Osteoblast (primary cell): ENCODE measurements at regions not wholly inside any gene's neighbourhood (a gene's known extent, or its start where the extent isn't known, plus 50 kb on each side); places are given as distances from the start of the nearest gene placed in this dataset.

Source experiments
- DNase-seq: peaks from one replicate; pipeline ENCODE4 v3.0.0; 2011; ENCODE audit warnings: low spot score, mixed read lengths; ENCODE audit not compliant: insufficient read length; ENCODE audit errors: missing footprints
- H2AFZ ChIP-seq: 2 replicates; pipeline ENCODE4 v1.6.0; 2011; ENCODE audit warnings: mild to moderate bottlenecking, low read length
- H3K27ac ChIP-seq: 2 replicates; pipeline ENCODE4 v1.5.1; 2011; ENCODE audit warnings: mild to moderate bottlenecking, low read depth, low read length, moderate library complexity
- H3K27me3 ChIP-seq: 2 replicates; pipeline ENCODE4 v1.6.0; 2012; ENCODE audit warnings: mild to moderate bottlenecking, control low read depth, inconsistent platforms, low read length, moderate library complexity; ENCODE audit not compliant: insufficient read depth
- H3K36me3 ChIP-seq: 2 replicates; pipeline ENCODE4 v1.5.1; 2011; ENCODE audit warnings: mild to moderate bottlenecking, low read length, control low read depth, moderate library complexity; ENCODE audit not compliant: insufficient read depth
- H3K4me1 ChIP-seq: 2 replicates; pipeline ENCODE4 v1.5.1; 2011; ENCODE audit warnings: mild to moderate bottlenecking, low read length, control low read depth, moderate library complexity; ENCODE audit not compliant: insufficient read depth
- H3K4me2 ChIP-seq: 2 replicates; pipeline ENCODE4 v1.6.0; 2011; ENCODE audit warnings: mild to moderate bottlenecking, low read length; ENCODE audit not compliant: insufficient read depth
- H3K4me3 ChIP-seq: fragments of 200-600 bp; sonication (generic); 3 replicates; pipeline ENCODE4 v1.5.1; 2012; ENCODE audit warnings: mild to moderate bottlenecking, low read length, inconsistent platforms; ENCODE audit not compliant: insufficient read depth
- H3K79me2 ChIP-seq: 2 replicates; pipeline ENCODE4 v1.6.0; 2012; ENCODE audit warnings: mild to moderate bottlenecking, low read length, control low read depth, inconsistent platforms; ENCODE audit not compliant: insufficient read depth
- H3K9me3 ChIP-seq: 2 replicates; pipeline ENCODE4 v1.5.1; 2011; ENCODE audit warnings: low read depth, low read length, control low read depth
- H4K20me1 ChIP-seq: 2 replicates; pipeline ENCODE4 v1.6.0; 2012; ENCODE audit warnings: mild to moderate bottlenecking, low read length, control low read depth; ENCODE audit not compliant: insufficient read depth
- TF ChIP-seq, protein P1 (sequence below): IDR thresholded peaks from 2 replicates; pipeline ENCODE4 v1.5.1; 2011; ENCODE audit warnings: mild to moderate bottlenecking, low read depth, low read length, moderate library complexity; ENCODE audit errors: extremely low read depth

DNA sequence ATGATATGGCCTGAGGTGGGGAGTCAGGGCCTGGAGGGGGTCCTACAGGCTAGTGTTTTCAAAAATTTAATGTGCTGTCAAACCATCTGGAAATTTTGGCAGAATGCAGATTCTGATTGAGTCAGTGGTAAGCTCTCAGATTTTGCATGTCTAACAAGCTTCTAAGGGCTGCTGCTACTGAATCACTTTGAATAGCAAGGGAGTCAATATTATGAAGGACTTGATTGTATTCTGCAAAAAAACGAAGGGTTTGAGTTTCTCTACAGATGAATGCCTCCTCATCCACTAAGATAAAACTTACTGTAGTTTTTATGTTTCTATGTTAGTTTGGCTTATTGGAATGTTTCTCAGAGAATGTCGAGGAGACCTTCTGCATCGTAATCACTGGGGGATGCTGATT lies 179.5 kb downstream of the TMEM38B start:
- Histone ChIP-seq H2AFZ (no peak overlapping the region), H3K27me3 (no peaks in the 10 kb centered on the region), H3K4me2 (no peak overlapping the region), H3K4me1 (no peaks in the 10 kb centered on the region), H3K9me3 (no peaks in the 10 kb centered on the region), H3K27ac (no peak overlapping the region), H3K36me3 (no peaks in the 10 kb centered on the region), H3K79me2 (no peaks in the 10 kb centered on the region), H3K4me3 (no peak overlapping the region), H4K20me1 (no peaks in the 10 kb centered on the region)
- TF ChIP-seq, protein P1, sequence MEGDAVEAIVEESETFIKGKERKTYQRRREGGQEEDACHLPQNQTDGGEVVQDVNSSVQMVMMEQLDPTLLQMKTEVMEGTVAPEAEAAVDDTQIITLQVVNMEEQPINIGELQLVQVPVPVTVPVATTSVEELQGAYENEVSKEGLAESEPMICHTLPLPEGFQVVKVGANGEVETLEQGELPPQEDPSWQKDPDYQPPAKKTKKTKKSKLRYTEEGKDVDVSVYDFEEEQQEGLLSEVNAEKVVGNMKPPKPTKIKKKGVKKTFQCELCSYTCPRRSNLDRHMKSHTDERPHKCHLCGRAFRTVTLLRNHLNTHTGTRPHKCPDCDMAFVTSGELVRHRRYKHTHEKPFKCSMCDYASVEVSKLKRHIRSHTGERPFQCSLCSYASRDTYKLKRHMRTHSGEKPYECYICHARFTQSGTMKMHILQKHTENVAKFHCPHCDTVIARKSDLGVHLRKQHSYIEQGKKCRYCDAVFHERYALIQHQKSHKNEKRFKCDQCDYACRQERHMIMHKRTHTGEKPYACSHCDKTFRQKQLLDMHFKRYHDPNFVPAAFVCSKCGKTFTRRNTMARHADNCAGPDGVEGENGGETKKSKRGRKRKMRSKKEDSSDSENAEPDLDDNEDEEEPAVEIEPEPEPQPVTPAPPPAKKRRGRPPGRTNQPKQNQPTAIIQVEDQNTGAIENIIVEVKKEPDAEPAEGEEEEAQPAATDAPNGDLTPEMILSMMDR = no peak
- no peak for DNase-seq

DNA sequence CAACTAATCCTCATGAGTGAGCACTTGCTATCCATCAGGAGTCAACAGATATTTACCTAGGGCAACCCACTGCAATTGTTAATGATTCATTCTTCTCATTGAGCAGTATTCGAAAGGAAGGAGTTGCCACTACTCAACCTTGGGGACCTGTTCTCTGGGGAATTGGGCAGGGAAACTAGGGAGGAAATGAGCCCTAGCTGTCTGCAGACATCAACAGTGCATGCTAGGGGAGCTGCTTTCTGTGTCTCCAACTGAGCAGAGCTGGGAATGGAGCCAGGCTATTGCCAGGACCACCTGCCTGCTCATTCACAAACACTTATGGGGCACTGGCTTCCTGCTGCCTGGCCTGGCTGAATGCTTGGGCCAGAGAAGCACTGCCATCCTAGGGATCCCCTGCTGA lies 183.4 kb downstream of the TMEM38B start:
- Histone ChIP-seq H3K4me3 (no peak overlapping the region), H4K20me1 (no peaks in the 10 kb centered on the region), H3K27ac (no peak overlapping the region), H3K36me3 (no peaks in the 10 kb centered on the region), H3K4me1 (no peaks in the 10 kb centered on the region), H3K4me2 (no peak overlapping the region), H2AFZ (no peak overlapping the region), H3K9me3 (no peaks in the 10 kb centered on the region), H3K79me2 (no peaks in the 10 kb centered on the region), H3K27me3 (no peaks in the 10 kb centered on the region)
- DNase-seq = no peak
- TF ChIP-seq, protein P1 = no peak

DNA sequence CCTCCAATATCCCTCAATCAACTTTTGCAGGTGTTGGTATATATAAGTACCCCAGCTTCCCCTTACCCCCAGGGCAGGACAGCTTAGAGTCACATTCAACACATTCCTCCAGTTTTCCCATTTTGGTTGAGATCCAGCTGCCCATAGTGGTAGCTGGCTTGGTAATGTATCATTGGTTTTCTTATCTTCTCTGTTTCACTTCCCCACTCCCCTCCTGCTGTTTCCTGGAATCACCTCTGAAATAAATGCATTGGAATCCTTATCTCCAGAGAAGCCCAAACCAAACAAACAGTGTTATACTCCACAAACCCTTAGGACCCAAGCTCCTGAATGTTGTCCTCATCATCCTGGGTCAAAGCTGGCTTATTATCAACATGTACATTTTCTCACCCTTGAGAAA lies 184.8 kb downstream of the TMEM38B start:
- no peaks in the 10 kb centered on the region for H3K4me1 ChIP-seq
- no peak overlapping the region for H2AFZ ChIP-seq
- H4K20me1 ChIP-seq = no peaks in the 10 kb centered on the region
- no peaks in the 10 kb centered on the region for H3K79me2 ChIP-seq
- TF ChIP-seq, protein P1 = no peak
- no peak for DNase-seq
- H3K27ac ChIP-seq = no peak overlapping the region
- no peaks in the 10 kb centered on the region for H3K9me3 ChIP-seq
- H3K36me3 ChIP-seq = no peaks in the 10 kb centered on the region
- H3K4me2 ChIP-seq = no peak overlapping the region
- no peak overlapping the region for H3K4me3 ChIP-seq
- H3K27me3 ChIP-seq = no peaks in the 10 kb centered on the region

DNA sequence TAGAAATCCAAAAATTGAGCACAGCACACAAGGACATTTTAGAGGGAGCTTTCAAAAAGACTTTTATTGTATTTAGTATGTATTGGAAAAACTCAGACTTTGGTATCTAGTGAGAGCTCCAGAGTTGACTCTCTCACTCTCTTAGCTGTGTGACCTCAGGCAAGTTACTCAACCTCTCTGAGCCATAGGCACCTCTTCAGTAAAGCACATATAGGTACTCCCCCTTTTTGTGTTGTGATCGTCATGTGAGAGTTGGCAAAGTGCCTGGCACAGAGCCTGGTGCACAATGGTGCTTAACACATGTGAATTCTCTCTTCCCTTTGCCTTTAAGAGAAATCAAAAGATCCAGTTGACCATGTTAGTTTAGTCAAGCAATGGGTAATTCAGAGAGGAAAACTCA lies 186.2 kb downstream of the TMEM38B start:
- no peak overlapping the region for H3K4me3 ChIP-seq
- H3K9me3 ChIP-seq = no peaks in the 10 kb centered on the region
- H3K4me2 ChIP-seq = no peak overlapping the region
- H3K27ac ChIP-seq = no peak overlapping the region
- H4K20me1 ChIP-seq = no peaks in the 10 kb centered on the region
- H2AFZ ChIP-seq = no peak overlapping the region
- no peaks in the 10 kb centered on the region for H3K27me3 ChIP-seq
- TF ChIP-seq, protein P1 = no peak
- no peaks in the 10 kb centered on the region for H3K36me3 ChIP-seq
- H3K79me2 ChIP-seq = no peaks in the 10 kb centered on the region
- H3K4me1 ChIP-seq = no peaks in the 10 kb centered on the region
- DNase-seq = no peak
